ENCODE measurements at regions not wholly inside any gene's neighbourhood (a gene's known extent, or its start where the extent isn't known, plus 50 kb on each side); places are given as distances from the start of the nearest gene placed in this dataset.
"Not testable (repeated sequence)": the region's sequence is repeated elsewhere in the genome, so short reads cannot be mapped to it uniquely, and the experiment has no call there.

DNA sequence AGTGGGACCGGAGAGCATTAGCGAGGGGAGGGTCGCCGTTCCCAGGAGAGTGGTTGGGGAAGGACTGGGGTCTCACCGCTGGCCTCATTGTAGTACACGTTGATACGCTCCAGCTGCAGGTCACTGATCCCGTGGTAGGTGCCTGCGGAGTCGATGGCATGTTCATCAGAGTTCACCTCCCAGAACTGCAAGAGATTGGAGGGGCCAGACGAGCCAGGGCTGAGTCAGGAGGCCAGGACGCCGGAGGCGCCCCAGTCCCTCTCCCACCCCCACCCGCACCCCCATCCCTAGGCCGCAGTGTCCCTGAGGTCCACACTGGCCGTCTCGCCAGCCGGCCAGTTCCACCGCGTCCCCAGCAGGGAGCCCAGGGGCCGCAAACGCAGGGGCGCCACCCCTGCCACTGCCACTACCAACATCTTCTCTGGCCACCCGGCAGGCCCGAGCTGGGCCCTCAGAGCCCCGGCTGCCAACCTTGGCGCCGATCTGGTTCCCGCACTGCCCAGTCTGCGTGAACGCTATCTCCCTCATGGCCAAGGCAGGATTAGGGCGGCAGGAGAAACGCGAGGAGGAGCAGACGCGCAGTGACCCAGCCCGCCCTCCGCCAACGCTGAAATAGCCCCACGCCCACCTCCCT, 144.2 kb downstream of the ALG10 start:
- Histone ChIP-seq H3K4me3 (no peak overlapping the region), H3K4me1 (no peaks in the 10 kb centered on the region), H3K27me3 (no peaks in the 10 kb centered on the region), H3K36me3 (no peaks in the 10 kb centered on the region), H3K27ac (no peak overlapping the region), H3K9me3 (no peaks in the 10 kb centered on the region)
- TF ChIP-seq, protein P1, sequence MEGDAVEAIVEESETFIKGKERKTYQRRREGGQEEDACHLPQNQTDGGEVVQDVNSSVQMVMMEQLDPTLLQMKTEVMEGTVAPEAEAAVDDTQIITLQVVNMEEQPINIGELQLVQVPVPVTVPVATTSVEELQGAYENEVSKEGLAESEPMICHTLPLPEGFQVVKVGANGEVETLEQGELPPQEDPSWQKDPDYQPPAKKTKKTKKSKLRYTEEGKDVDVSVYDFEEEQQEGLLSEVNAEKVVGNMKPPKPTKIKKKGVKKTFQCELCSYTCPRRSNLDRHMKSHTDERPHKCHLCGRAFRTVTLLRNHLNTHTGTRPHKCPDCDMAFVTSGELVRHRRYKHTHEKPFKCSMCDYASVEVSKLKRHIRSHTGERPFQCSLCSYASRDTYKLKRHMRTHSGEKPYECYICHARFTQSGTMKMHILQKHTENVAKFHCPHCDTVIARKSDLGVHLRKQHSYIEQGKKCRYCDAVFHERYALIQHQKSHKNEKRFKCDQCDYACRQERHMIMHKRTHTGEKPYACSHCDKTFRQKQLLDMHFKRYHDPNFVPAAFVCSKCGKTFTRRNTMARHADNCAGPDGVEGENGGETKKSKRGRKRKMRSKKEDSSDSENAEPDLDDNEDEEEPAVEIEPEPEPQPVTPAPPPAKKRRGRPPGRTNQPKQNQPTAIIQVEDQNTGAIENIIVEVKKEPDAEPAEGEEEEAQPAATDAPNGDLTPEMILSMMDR (IDR thresholded peaks at IDR 0.05), result no peak
- TF ChIP-seq POLR2A (IDR thresholded peaks at IDR 0.05), result no peak
- WGBS (ENCODE audit: insufficient coverage, low coverage, low lambda C conversion rate, missing lambda C conversion rate), result 70% methylated on average over 7 of the region's 41 CpGs
- ATAC-seq, result no peak
- peak in 1 of 3 donors; percentile 40 for DNase-seq
- intact Hi-C loops (cut with DNase I), result no loop called here

GRCh38 chr12:34168507-34168906, 146.2 kb downstream of the ALG10 start:
- WGBS (ENCODE audit: insufficient coverage, low coverage, low lambda C conversion rate, missing lambda C conversion rate), result 54% methylated on average over 1 of the region's 1 CpG
- H3K9me3 ChIP-seq; ATAC-seq; H3K36me3 ChIP-seq; H3K27ac ChIP-seq; DNase-seq; H3K4me1 ChIP-seq; intact Hi-C loops (cut with DNase I); H3K27me3 ChIP-seq; H3K4me3 ChIP-seq: not testable (repeated sequence)

- no peak overlapping the region for H3K4me3 ChIP-seq
- H3K27me3 ChIP-seq, result no peaks in the 10 kb centered on the region
- H3K9me3 ChIP-seq, result no peaks in the 10 kb centered on the region
- H3K36me3 ChIP-seq, result no peaks in the 10 kb centered on the region
- no peaks in the 10 kb centered on the region for H3K4me1 ChIP-seq
- 42% methylated on average over 2 of the region's 2 CpGs for WGBS (ENCODE audit: insufficient coverage, low coverage, low lambda C conversion rate, missing lambda C conversion rate)
- TF ChIP-seq, protein P1 (IDR thresholded peaks at IDR 0.05), result peak in 1 of 4 donors; percentile 6
- no peak for TF ChIP-seq POLR2A (IDR thresholded peaks at IDR 0.05)
- no peak overlapping the region for H3K27ac ChIP-seq
- intact Hi-C loops (cut with DNase I), result no loop called here
- DNase-seq, result no peak
- no peak for ATAC-seq
Observed at GRCh38 chr12:34186492-34186891, 164.2 kb downstream of the ALG10 start.

DNA sequence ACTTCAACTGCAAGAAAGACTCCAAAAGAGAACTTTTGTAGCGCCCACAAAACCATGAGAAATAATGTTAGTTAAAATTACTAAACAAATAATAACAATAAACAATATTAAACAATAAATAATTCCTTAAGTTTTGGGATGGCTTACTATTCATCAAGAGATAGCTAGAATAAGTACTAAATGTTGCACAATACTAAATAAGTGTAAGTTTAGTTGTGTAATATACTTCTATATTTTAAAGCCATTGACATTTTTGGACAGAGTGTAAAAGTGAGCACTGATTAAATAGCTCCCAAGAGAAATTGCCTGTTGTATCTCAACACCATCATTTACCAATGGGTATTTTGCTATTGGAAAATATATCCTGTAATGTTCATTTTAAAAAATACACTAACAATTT, 166.7 kb downstream of the ALG10 start:
- no peak overlapping the region for H3K4me3 ChIP-seq
- H3K27me3 ChIP-seq, result no peaks in the 10 kb centered on the region
- H3K4me1 ChIP-seq, result no peaks in the 10 kb centered on the region
- H3K36me3 ChIP-seq, result no peaks in the 10 kb centered on the region
- intact Hi-C loops (cut with DNase I), result no loop called here
- ATAC-seq (no peak), DNase-seq (no peak)
- no peaks in the 10 kb centered on the region for H3K9me3 ChIP-seq
- WGBS (ENCODE audit: insufficient coverage, low coverage, low lambda C conversion rate, missing lambda C conversion rate), result 89% methylated on average over 1 of the region's 1 CpG
- H3K27ac ChIP-seq, result no peak overlapping the region
- TF ChIP-seq, protein P1 (IDR thresholded peaks at IDR 0.05), result no peak
- no peak for TF ChIP-seq POLR2A (IDR thresholded peaks at IDR 0.05)

- ATAC-seq, result no peak
- Histone ChIP-seq H3K36me3 (no peaks in the 10 kb centered on the region), H3K4me1 (no peaks in the 10 kb centered on the region), H3K4me3 (no peak overlapping the region), H3K27ac (no peak overlapping the region), H3K9me3 (no peaks in the 10 kb centered on the region), H3K27me3 (no peaks in the 10 kb centered on the region)
- intact Hi-C loops (cut with DNase I), result no loop called here
- TF ChIP-seq POLR2A (IDR thresholded peaks at IDR 0.05), result no peak
- TF ChIP-seq, protein P1 (IDR thresholded peaks at IDR 0.05), result no peak
- DNase-seq, result no peak
- WGBS (ENCODE audit: insufficient coverage, low coverage, low lambda C conversion rate, missing lambda C conversion rate), result 86% methylated on average over 1 of the region's 1 CpG
Observed at GRCh38 chr12:34190054-34190453, 167.8 kb downstream of the ALG10 start.
